ENCODE measurements at regions not wholly inside any gene's neighbourhood (a gene's known extent, or its start where the extent isn't known, plus 50 kb on each side); places are given as distances from the start of the nearest gene placed in this dataset.
A peak's percentile ranks its signal among the peaks of the same experiment; 100 is the strongest.

DNA sequence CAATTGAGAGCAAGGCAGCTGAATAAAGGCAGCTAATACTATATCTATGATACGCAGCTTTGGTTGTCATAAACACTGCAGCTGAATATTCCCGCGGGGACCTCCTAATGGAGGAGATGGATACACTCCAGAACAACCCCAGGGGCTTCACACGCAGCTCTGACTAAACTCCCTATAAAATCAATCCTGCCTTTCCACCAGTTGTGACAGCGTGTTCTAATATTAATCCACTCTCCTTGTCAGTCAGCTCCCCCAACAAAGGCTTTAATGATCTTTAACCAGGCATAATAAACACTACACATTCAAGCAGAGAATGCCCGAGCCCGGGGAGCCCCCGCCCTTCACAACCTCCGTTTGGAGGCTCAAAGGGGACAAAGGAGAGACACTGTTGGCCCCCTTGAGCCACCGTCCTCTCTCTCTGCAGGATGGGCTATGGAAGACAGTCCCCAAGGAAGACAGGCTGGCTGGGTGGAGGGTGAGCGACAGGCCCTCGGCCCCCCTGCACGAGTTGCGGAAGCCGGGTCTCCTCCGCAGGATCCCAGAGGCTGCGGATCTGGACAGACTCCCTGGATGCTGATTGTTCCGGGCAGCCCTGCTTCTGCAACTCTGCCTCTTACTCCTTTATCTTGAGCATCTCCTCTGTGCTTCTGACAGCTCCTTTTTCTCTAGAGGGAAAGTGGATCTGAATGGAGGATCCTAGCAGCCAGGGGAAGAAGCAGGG, 565.2 kb downstream of the BUD13 start:
- no peak for DNase-seq (ENCODE audit: extremely low read depth in 1 of 11, low read depth in 9 of 11, low spot score in 4 of 11)

DNA sequence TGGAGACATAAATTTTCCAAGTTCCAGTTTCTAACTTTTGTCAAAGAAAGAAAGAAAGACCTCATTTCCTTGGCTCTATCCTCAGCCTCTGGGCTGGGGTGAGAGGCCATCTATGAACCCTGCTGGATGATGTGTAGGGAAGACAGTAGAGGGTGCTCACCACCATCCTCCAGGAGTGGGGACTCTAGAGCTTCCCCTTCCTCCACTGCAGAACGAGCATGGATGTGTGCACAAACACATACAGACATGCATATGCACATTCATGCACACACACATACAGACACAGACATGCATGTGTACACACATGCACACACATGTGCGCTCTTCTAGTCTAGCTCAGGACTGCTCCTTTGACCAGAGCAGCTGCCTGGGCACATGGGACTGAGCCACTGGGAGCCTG, 565.8 kb downstream of the BUD13 start:
- no peak for DNase-seq (ENCODE audit: extremely low read depth in 1 of 11, low read depth in 9 of 11, low spot score in 4 of 11)

DNA sequence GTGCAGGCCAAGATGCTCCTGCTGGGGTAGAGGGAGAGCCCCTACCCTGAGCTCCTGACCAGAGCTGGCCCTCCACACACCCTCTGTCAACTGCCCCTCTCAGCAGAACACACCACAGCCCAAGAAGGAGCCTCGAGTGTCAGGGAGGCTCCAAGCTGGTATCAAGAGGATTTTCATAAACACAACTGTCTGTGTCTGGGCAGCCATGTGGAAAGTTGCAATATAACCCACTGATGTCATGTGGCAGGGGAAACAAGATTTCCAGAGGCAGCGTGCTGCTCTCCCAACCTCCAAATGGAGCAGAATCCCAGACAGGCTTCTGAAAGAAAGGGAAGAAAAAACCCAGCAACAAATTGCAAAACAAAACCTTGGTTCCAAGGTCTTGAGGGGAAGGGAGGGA, 569.9 kb downstream of the BUD13 start:
- no peak for DNase-seq (ENCODE audit: extremely low read depth in 1 of 11, low read depth in 9 of 11, low spot score in 4 of 11)

DNA sequence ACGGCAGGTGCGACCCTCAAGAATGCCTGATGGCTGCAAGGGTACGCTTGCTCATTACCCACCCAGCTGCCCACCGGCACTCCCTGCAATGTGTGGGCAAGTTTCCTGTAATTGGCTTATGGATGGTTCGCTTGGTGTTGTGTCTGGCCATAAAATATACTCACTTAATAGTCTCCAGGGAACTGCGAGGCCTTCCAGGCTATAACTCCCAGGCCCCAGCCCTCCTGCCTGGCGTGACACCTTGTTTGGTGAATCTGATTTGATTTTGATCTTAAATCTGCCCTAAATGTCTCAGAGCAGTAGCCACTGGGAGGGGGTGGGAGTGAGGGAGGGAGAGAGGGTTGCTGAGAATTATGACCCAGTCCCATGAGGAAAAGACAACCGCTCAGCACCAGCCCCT, 572.2 kb downstream of the BUD13 start:
- no peak for DNase-seq (ENCODE audit: extremely low read depth in 1 of 11, low read depth in 9 of 11, low spot score in 4 of 11)

DNA sequence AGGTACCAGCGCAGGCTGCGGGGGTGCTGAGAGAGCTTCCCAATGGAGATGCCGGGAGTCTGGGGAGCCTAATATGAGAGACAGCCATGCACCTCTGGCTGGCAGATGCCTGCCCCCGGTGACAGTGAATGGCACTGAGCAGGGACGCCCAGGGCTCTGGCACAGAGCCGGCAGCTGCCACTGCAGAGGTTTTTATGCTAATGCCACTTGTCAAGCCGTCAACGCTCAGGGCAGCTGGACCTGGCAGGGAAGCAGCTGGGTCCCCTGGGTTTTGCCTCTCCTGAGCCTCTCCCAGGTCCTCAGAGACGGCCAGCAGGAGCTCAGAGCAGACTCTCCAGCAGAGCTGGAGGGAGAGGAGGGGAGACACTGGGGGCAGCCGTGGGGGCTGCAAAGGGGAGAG, 573.6 kb downstream of the BUD13 start:
- no peak for DNase-seq (ENCODE audit: extremely low read depth in 1 of 11, low read depth in 9 of 11, low spot score in 4 of 11)

DNA sequence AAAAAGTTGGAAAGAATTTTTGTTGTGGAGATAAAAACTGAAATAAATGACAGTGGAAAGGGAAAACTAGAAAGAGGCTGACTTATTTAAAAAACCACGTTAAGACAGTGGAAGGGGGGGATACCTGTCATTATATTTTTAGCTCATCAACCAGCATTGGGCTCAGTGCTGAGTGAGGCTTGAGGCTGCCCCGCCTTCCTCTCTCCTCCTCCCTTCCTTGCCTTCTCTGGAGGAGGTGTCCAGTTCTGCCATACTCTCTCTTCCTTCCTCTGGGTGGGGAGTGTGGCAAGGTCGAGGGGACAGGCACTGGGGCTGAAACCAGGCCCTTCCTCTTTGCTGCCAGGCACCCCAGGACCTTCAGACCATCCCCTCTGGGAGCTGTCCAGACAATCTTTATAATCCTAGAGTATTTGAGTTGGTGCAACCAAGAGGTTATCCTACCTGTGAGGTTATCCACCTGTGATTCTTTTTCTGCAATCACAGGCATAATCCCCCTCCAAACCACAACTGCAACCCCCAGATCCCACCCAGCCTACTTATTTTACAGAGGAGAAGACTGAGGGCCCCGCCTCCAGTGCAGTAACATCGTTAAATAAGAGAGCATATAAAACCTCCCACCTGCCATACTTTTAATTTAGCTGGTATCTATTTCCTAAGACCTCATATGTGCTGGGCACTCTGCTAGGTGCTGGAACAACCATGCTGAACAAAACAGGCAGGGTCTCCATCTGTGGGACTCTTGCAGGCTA, 578.5 kb downstream of the BUD13 start:
- DNase-seq (ENCODE audit: extremely low read depth in 1 of 11, low read depth in 9 of 11, low spot score in 4 of 11): no peak

DNA sequence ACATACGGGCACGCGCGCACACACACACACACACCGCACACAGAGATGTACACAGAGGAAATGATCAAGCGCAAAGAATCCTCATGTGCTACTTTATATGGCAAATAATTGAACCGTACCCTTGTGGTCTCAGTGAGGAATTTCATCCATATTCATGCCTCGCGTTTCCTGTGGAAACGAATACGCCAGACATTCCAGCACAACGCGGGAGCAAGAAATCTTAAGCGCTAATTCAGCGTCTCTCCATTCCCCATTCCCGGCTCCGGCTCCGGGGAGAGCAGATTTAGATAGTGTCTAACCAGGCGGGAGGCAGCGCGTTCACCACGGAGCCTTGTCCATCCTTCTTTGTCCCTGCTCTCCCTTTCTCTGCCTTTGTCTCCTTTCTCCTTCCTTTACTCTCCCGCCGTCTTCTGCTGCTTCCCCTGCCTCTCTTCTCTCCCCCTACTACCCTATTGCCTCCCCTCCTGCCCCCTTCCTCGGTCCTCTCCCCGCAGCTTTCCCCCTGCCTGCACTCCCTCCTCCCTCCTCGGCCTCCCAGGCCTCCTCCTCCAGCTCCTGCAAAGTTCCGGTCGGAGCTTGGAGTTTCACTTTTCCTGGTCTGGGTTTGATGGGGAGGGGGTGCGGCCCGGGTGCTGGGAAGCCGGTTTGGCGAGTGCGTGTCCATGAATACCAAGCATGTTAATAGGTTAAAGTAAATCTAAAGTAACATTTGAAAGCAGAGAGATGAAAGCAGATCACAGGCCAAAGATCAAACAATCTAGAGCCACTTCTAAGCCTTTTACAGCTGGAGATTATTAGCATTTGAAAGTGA, 579.3 kb downstream of the BUD13 start:
- DNase-seq (ENCODE audit: extremely low read depth in 1 of 11, low read depth in 9 of 11, low spot score in 4 of 11): peak; percentile 66 to 89 (median 77)

DNA sequence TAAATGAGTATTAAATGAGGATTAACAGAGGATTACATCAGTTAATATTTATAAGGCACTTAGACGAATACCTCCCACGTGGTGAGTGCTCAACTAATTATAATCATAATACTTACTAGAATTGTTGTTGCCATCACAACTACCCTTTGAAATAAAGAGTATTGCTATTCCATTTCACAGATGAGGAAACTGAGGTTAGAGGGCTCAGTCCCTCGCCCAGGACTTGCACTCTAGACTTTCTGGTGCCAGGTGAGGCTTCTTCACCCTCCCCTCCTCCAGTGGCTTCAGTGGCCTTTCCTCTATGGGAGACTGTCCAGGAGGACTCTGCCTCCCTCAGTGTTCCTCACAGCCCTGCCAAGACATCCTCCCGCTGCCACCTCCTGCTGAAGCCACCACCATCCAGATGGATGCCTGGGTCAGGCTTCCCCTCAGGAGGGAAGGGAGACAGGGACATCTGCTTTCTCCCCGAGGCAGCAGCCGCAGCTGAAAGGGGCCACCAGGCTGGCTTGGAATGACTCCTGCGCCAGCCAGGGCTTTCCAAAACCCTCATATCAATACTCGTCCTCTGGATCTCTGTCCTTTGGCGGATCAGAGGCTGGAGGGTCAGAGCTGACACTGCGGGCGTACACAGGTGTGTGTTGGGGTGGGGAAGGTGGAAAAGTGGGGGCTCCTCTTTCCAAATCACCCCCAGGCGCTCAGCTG, 580.1 kb downstream of the BUD13 start:
- DNase-seq (ENCODE audit: extremely low read depth in 1 of 11, low read depth in 9 of 11, low spot score in 4 of 11): peak in 1 of 11 donors; percentile 23

DNA sequence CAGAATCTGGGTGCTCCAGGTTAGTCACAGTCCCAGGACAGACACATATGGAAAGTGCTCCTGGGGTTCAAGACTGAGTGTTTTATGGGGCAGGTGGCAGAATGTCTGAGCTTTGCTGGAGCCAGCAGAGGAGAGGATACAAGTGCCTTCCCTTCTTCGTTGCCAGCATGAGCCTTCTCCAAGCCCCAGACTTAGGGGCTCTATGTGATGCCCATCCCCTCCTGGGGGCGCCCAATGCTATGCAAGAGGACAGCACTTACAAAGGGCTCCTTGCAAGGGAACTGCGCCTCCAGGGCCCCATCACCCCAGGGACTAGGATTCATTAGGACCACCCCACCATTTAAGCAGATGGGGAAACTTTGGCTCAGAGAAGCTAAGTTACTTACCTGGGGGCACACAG, 581.9 kb downstream of the BUD13 start:
- DNase-seq (ENCODE audit: extremely low read depth in 1 of 11, low read depth in 9 of 11, low spot score in 4 of 11): no peak

DNA sequence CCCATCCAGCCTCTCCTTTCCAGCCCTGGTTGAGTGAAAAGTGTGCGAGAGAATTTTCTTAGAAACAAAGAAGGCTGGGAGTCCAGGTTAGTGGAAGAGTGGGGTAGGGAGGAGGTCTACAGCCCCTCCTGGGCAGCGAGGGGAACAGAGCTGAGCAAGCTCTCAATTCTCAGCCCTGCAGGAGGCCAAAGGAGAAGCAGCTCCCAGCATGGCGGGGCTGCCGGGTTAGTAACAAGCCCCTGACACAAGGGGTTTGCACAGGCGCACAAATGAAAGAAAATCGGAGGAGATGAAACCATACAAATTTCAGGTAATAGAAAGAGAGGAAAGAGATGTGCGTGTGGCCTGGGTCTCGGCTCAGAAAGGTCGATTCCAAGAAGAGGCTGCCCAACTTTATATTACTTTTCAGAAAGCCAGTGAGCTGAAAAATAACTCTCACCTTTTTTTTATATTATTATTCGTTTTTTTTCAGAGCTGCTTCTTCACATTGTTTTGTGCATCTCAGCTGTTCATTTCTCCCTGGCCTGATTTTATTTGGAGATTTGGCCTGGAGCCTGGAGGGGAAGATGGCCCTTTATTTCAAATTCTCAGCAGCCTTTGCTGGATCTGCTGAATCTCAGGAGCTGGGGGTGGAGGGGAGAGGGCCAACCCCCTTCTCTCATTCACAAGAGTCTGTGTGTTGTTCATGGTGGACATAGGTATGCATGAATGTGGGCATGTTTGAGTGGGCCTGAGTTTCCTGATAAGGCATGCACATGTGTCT, 583.2 kb downstream of the BUD13 start:
- DNase-seq (ENCODE audit: extremely low read depth in 1 of 11, low read depth in 9 of 11, low spot score in 4 of 11): no peak

DNA sequence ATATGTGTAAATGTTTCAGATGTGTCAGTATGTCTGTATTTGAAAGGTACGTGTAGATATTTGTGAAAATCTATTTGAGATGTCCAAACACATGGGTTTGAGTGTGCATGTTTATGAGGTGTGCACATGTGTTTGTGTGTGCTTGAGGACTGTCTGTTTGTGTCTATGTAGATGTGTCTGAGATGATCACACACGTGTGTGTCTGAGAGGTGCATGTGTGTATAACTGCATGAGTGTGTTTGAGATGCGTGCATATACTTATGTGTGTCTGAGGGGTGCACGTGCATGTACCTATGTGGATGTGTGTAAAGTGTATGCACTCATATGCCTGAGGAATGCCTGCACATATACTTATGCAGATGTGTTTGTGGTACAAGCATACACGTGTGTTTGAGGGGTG, 584.4 kb downstream of the BUD13 start:
- DNase-seq (ENCODE audit: extremely low read depth in 1 of 11, low read depth in 9 of 11, low spot score in 4 of 11): no peak

DNA sequence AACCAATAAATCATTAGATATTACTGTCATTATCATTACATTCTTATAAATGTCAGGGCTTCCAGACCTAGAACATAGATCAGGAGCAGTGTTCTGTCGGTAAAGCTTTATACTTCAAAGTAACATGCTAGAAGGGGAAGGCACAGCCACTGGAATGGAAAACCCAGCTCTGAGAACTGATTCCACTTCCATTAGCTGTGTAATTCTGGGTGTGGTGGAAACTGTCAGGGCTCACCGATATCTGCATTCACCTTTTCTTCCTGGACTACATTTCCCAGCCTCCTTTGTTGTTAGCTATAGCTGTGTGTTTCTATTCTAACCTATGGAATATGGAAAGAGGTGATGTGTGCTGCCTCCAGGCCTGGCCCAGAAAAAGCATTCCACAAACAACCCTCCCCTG, 585.8 kb downstream of the BUD13 start:
- no peak for DNase-seq (ENCODE audit: extremely low read depth in 1 of 11, low read depth in 9 of 11, low spot score in 4 of 11)

DNA sequence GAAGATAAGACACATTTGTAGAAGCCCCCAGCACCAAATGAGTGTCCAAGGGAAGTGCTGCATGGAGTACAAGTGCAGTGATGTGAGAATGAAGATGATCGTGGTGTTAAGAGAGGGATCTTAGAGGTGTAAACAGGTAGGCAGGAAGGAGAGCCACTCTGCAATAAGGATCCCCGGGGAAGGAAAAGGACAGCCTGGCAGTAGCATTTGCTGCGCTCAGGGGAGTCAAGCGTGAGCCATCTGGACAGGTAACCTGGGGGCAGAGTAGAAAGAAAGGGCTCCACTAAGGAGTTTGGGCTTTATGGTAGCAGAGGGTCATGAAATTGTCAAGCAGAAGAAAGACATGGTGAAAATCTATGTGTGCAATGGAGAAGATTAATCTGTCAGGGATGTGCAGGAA, 587.2 kb downstream of the BUD13 start:
- no peak for DNase-seq (ENCODE audit: extremely low read depth in 1 of 11, low read depth in 9 of 11, low spot score in 4 of 11)

DNA sequence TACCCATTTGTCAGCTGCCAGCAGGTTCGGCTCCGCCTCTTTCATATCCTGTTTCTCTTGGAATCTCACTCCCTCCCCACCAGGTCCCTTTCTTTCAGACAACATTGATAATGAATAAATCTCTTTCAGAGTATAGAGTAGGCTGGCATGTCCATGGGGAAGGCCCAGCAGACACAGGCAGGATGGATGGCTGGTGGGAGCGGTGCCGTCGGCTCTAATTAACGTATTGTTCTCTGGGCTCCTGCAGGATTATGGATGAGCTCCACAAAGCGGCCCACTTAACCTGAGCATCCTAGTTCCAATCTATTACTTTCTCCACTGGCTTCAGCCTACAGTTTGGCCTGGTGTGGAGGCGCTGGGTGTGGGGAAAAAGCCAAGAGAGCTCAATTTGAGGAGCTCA, 588.0 kb downstream of the BUD13 start:
- no peak for DNase-seq (ENCODE audit: extremely low read depth in 1 of 11, low read depth in 9 of 11, low spot score in 4 of 11)

DNA sequence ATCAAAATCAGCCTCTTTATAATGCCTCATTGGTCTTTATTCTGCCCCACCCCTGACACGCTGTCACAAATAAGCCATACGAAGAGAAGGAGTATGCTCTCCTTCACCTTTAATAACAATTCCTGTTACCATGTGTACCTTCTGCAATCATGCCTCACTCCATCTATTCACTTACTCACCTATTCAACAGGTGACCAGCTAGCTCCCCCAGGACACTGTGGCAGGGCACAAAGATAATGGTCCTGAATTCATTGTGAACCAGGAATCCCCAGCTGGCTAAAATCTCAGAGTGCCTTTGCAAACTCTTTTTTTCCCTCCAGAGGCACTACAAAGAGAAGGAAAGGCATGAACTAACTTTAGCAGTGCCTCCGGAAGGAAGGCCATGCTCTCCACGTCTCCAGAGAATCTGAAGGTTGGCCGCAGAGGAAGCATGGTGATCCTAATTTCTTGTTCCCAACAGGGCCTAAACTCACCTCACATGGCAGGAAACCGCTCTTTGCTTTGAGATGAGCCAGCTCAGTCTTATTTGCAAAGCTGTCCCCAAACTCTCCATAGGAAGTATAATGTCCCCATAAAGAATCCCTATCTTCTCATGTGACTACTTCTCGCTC, 590.3 kb downstream of the BUD13 start:
- DNase-seq (ENCODE audit: extremely low read depth in 1 of 11, low read depth in 9 of 11, low spot score in 4 of 11): no peak

DNA sequence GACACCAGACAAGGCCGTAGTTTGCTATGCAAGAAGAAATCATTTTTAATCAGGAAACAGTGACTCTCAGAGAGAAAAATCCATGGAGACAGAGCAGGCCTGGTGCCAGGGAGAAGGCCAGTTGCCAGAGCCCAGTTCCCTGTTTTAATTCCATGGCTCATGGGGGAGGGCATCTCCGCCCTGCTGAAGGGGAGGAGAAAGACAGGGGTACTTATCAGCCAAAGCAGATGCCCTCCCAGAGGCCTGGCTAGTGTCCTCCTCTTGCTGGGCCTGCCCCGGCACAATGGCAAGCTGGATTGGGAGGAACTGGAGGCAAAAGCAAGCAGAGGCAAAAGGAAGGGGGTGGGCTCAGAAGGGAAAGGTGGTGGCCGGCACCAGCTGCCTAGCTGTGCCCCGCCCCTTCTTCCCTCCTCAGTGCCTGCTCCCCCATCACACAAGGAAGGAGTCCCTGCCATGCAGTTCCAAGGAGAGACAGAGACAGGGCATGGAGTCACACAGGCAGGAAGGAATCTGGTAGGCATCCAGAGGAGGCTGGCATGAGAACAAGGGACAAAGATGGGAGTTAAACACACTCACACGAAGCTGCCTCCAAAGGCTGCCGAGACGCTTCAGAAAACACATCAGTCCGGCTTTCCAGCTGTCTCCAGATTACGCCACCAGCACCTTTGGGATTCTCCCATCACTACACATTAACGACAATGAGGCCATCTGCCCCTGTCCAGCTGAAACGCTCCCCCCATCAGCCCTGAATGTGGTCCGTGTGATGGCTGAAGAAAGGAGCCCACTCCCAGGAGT, 591.8 kb downstream of the BUD13 start:
- no peak for DNase-seq (ENCODE audit: extremely low read depth in 1 of 11, low read depth in 9 of 11, low spot score in 4 of 11)

DNA sequence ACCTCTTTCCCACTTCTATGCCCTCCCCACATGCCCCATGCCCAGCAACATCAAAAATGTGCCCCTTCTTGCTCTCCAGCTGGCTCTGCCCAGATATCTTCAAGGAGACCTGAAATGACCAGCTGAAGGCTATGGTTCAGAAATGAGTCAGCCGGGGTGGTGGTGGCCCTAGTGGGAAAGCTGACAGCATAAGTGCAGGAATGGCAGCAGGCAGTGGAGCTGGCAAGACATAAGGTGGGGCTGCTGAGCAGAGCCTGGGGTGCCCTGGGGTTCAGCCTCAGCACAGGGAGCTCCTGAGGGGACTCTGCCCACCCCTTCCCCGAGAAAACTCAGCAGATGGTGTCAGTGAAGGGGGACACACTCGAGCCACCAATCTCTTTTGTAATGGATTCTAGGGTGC, 593.4 kb downstream of the BUD13 start:
- DNase-seq (ENCODE audit: extremely low read depth in 1 of 11, low read depth in 9 of 11, low spot score in 4 of 11): no peak

Measured in renal cortex interstitium (tissue), 11 donors.